SK-N-SH (cell line): ENCODE measurements at regions not wholly inside any gene's neighbourhood (a gene's known extent, or its start where the extent isn't known, plus 50 kb on each side); places are given as distances from the start of the nearest gene placed in this dataset.

Experiments used
- CTCF ChIA-PET: fragments of 300-600, 350-600 bp; formaldehyde crosslinking; extraction: SDS; loops from one replicate; lab custom pipeline; 2021; lab: Yijun Ruan, JAX
- POLR2A ChIA-PET: fragments of 350-600 bp; sonication (Branson Sonifier 250); formaldehyde crosslinking; extraction: SDS; loops from one replicate; lab custom pipeline; 2020; ENCODE audit warnings: antibody characterized with exemption, inconsistent platforms; lab: Yijun Ruan, JAX
- DNase-seq: peaks from one replicate; pipeline ENCODE4 v3.0.0; 2012
- H2AFZ ChIP-seq: fragments of 200-600 bp; sonication (generic); 2 replicates; pipeline ENCODE4 v1.8.1; 2016; ENCODE audit warnings: antibody characterized with exemption, mild to moderate bottlenecking, low read depth
- H3F3A ChIP-seq: fragments of 200-600 bp; sonication (generic); replicated peaks from 2 replicates; pipeline ENCODE3; 2016; ENCODE audit warnings: antibody characterized with exemption, mild to moderate bottlenecking; ENCODE audit not compliant: insufficient read depth
- H3K27ac ChIP-seq, 2 experiments: fragments of 200-500 bp in 1 of 2; fragments of 200-600 bp in 1 of 2; sonication (Bioruptor generic) in 1 of 2; sonication (generic), shearing (Covaris generic) in 1 of 2; 2 replicates each; pipeline versions ENCODE4 v1.5.1 to v1.6.1; 2014 to 2016; ENCODE audit warnings: low read depth in 2 of 2, inconsistent platforms in 1 of 2, low read length in 1 of 2, mild to moderate bottlenecking in 1 of 2, mixed read lengths in 1 of 2
- H3K27me3 ChIP-seq: fragments of 200-600 bp; sonication (generic), shearing (Covaris generic); 2 replicates; pipeline ENCODE4 v1.6.1; 2016; ENCODE audit warnings: mixed run types; ENCODE audit not compliant: insufficient read depth
- H3K36me3 ChIP-seq, 2 experiments: fragments of 200-500 bp in 1 of 2; fragments of 200-600 bp in 1 of 2; sonication (Bioruptor generic) in 1 of 2; sonication (generic) in 1 of 2; replicated peaks in 1 of 2; 2 replicates each; pipeline versions ENCODE3 to v1.5.1; 2014 to 2016; ENCODE audit warnings: low read length in 1 of 2, mild to moderate bottlenecking in 1 of 2; ENCODE audit not compliant: insufficient read depth in 2 of 2, control insufficient read depth in 1 of 2
- H3K4me1 ChIP-seq, 2 experiments: fragments of 200-500 bp in 1 of 2; fragments of 200-600 bp in 1 of 2; sonication (Bioruptor generic) in 1 of 2; sonication (generic), shearing (Covaris generic) in 1 of 2; 2 replicates each; pipeline versions ENCODE4 v1.5.1 to v1.6.1; 2014 to 2016; ENCODE audit warnings: low read depth in 1 of 2, low read length in 1 of 2, mixed run types in 1 of 2; ENCODE audit not compliant: insufficient read depth in 2 of 2, control insufficient read depth in 1 of 2
- H3K4me2 ChIP-seq: fragments of 200-600 bp; sonication (generic), shearing (Covaris generic); 2 replicates; pipeline ENCODE4 v1.6.1; 2017; ENCODE audit warnings: mixed run types
- H3K4me3 ChIP-seq, 2 experiments: fragments of 200-500 bp in 1 of 2; fragments of 200-600 bp in 1 of 2; sonication (Bioruptor generic) in 1 of 2; sonication (generic), shearing (Covaris generic) in 1 of 2; 2 replicates each; pipeline versions ENCODE4 v1.5.1 to v1.8.1; 2014 to 2016; ENCODE audit warnings: low read depth in 2 of 2, inconsistent platforms in 1 of 2, low read length in 1 of 2, mild to moderate bottlenecking in 1 of 2, mixed read lengths in 1 of 2, moderate library complexity in 1 of 2
- H3K79me2 ChIP-seq: fragments of 200-600 bp; sonication (generic); 2 replicates; pipeline ENCODE4 v1.8.1; 2017; ENCODE audit warnings: mild to moderate bottlenecking; ENCODE audit not compliant: insufficient read depth
- H3K9ac ChIP-seq: fragments of 200-600 bp; sonication (generic); 2 replicates; pipeline ENCODE4 v1.6.1; 2017; ENCODE audit warnings: mixed run types
- H3K9me2 ChIP-seq: fragments of 200-600 bp; sonication (generic); 2 replicates; pipeline ENCODE4 v1.6.1; 2017; ENCODE audit warnings: mixed run types
- H3K9me3 ChIP-seq: fragments of 200-600 bp; sonication (generic); 2 replicates; pipeline ENCODE4 v1.6.1; 2017; ENCODE audit warnings: mixed run types, mild to moderate bottlenecking, moderate library complexity
- H4K20me1 ChIP-seq: fragments of 200-600 bp; sonication (generic); 2 replicates; pipeline ENCODE4 v1.6.1; 2017; ENCODE audit warnings: mild to moderate bottlenecking, mixed run types; ENCODE audit not compliant: insufficient read depth
- EP300 ChIP-seq, 2 experiments: IDR thresholded peaks; 2 replicates each; pipeline versions ENCODE4 v1.4.0 to v1.6.1; 2012; ENCODE audit warnings: borderline replicate concordance in 1 of 2, low read depth in 1 of 2, low read length in 1 of 2
- EZH2phosphoT487 ChIP-seq: fragments of 200-600 bp; sonication (generic); IDR thresholded peaks from 2 replicates; pipeline ENCODE4 v1.6.1; 2017; ENCODE audit warnings: low read depth, mixed run types, mild to moderate bottlenecking, antibody characterized with exemption, moderate library complexity, borderline replicate concordance
- FOXJ3 ChIP-seq: sonication (generic); formaldehyde crosslinking; IDR thresholded peaks from 2 replicates; pipeline ENCODE4 v1.5.1; 2020; ENCODE audit warnings: mild to moderate bottlenecking, missing genetic modification reagents
- FOXM1 ChIP-seq: IDR thresholded peaks from 2 replicates; pipeline ENCODE4 v1.4.0; 2012; ENCODE audit warnings: low read depth, mild to moderate bottlenecking
- GABPA ChIP-seq: IDR thresholded peaks from 2 replicates; pipeline ENCODE4 v1.4.0; 2012; ENCODE audit warnings: low read depth, mild to moderate bottlenecking
- GATA2 ChIP-seq: sonication (generic); formaldehyde crosslinking; IDR thresholded peaks from 2 replicates; pipeline ENCODE4 v1.5.0; 2020; ENCODE audit warnings: mild to moderate bottlenecking, missing genetic modification reagents
- MEF2A ChIP-seq: IDR thresholded peaks from 2 replicates; pipeline ENCODE4 v1.4.0; 2012; ENCODE audit warnings: low read depth, borderline replicate concordance
- MXI1 ChIP-seq: IDR thresholded peaks from 2 replicates; pipeline ENCODE4 v1.6.1; 2012; ENCODE audit warnings: mild to moderate bottlenecking, low read depth, low read length, improper control_type of control experiment
- NRF1 ChIP-seq: IDR thresholded peaks from 2 replicates; pipeline ENCODE4 v1.6.1; 2012; ENCODE audit warnings: low read depth, mild to moderate bottlenecking, low read length
- RFX5 ChIP-seq: IDR thresholded peaks from 2 replicates; pipeline ENCODE4 v1.6.1; 2012; ENCODE audit warnings: mild to moderate bottlenecking, improper control_type of control experiment, low read length
- SIN3A ChIP-seq: IDR thresholded peaks from 2 replicates; pipeline ENCODE4 v1.6.1; 2012; ENCODE audit warnings: low read depth, mild to moderate bottlenecking, low read length, moderate library complexity, borderline replicate concordance
- TCF12 ChIP-seq: IDR thresholded peaks from 2 replicates; pipeline ENCODE4 v1.4.0; 2012
- TEAD4 ChIP-seq: IDR thresholded peaks from 2 replicates; pipeline ENCODE4 v1.4.0; 2012; ENCODE audit warnings: mild to moderate bottlenecking, borderline replicate concordance; ENCODE audit not compliant: insufficient read depth
- WGBS: methylation state at CpG from one replicate; pipeline ENCODE4 v1.1.6; 2017; ENCODE audit warnings: low lambda C conversion rate; 5-methylcytosine and 5-hydroxymethylcytosine counted together
- TF ChIP-seq, protein P1 (sequence below): fragments of 150-350 bp; IDR thresholded peaks from 2 replicates; pipeline ENCODE4 v1.6.1; 2017; ENCODE audit warnings: antibody characterized with exemption, low read length, low read depth, borderline replicate concordance
- TF ChIP-seq, protein P2 (sequence below): IDR thresholded peaks from 2 replicates; pipeline ENCODE4 v1.4.0; 2012; ENCODE audit warnings: low read depth
- TF ChIP-seq, protein P3 (sequence below): fragments of 200-600 bp; sonication (generic); IDR thresholded peaks from 2 replicates; pipeline ENCODE4 v1.6.1; 2017; ENCODE audit warnings: antibody characterized with exemption, mild to moderate bottlenecking, moderate library complexity
- TF ChIP-seq, protein P4 (sequence below): IDR thresholded peaks from 2 replicates; pipeline ENCODE4 v1.6.1; 2012; ENCODE audit warnings: mild to moderate bottlenecking, low read depth, low read length, moderate library complexity

DNA sequence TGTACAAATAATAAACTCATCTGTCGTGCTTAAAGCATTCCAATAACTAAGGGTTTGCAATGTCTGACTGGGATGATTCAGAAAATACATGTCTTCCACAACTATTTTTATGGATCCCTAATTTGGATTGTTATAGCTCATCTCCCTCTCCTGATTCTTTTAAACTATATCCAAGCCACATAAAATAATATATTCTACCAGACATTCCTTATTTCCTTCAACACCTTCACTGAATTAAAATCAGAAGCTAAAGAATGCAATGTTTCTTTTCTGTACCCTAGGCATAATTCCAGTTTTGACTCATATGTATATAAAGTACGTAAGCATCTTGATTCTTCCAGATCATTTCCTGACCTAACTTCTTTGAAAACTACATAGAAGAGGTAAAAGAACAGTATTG, 420.4 kb downstream of the EFNB2 start (continued):
- TF ChIP-seq GABPA, result no peak
- TF ChIP-seq MXI1, result no peak
- TF ChIP-seq FOXJ3, result no peak

DNA sequence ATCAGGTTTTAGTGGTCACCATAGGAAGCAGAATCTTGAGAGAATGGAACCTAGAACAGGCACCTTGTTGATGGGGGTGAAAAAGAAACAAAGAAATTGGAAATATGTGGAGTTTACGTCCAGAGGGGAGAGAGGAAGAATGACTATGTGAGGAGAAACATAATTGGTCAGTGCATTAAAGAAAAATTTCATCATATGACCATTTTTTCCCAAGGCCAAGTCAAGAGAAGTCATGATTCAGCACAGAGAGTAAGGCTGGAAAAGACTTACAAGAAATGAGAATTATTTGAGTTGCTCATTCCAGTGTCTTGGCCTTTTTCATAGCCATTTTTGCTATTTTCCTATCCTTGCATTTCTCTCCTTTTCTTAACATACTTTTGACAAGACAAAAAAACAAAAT, 421.7 kb downstream of the EFNB2 start:
- H3K4me1 ChIP-seq, result peaks cover 4 to 21% of the 10 kb centered on the region in 2 experiments; a peak in 3 of 4 replicates
- H3K4me3 ChIP-seq, result no peak overlapping the region
- no peak for DNase-seq
- no peak overlapping the region for H3K9ac ChIP-seq
- CTCF ChIA-PET, result no interaction called here
- POLR2A ChIA-PET, result no interaction called here
- peaks cover 20% of the 10 kb centered on the region for H3F3A ChIP-seq
- H3K79me2 ChIP-seq, result no peaks in the 10 kb centered on the region
- no peak overlapping the region for H2AFZ ChIP-seq
- no peak for TF ChIP-seq NRF1
- TF ChIP-seq, protein P1, sequence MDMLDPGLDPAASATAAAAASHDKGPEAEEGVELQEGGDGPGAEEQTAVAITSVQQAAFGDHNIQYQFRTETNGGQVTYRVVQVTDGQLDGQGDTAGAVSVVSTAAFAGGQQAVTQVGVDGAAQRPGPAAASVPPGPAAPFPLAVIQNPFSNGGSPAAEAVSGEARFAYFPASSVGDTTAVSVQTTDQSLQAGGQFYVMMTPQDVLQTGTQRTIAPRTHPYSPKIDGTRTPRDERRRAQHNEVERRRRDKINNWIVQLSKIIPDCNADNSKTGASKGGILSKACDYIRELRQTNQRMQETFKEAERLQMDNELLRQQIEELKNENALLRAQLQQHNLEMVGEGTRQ, result no peak
- TF ChIP-seq FOXM1, result no peak
- TF ChIP-seq, protein P2, sequence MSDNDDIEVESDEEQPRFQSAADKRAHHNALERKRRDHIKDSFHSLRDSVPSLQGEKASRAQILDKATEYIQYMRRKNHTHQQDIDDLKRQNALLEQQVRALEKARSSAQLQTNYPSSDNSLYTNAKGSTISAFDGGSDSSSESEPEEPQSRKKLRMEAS, result no peak
- no peak for TF ChIP-seq EZH2phosphoT487
- no peak for TF ChIP-seq RFX5
- no peak for TF ChIP-seq TCF12
- TF ChIP-seq, protein P3, sequence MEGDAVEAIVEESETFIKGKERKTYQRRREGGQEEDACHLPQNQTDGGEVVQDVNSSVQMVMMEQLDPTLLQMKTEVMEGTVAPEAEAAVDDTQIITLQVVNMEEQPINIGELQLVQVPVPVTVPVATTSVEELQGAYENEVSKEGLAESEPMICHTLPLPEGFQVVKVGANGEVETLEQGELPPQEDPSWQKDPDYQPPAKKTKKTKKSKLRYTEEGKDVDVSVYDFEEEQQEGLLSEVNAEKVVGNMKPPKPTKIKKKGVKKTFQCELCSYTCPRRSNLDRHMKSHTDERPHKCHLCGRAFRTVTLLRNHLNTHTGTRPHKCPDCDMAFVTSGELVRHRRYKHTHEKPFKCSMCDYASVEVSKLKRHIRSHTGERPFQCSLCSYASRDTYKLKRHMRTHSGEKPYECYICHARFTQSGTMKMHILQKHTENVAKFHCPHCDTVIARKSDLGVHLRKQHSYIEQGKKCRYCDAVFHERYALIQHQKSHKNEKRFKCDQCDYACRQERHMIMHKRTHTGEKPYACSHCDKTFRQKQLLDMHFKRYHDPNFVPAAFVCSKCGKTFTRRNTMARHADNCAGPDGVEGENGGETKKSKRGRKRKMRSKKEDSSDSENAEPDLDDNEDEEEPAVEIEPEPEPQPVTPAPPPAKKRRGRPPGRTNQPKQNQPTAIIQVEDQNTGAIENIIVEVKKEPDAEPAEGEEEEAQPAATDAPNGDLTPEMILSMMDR, result no peak
- TF ChIP-seq MEF2A, result no peak
- no peak for TF ChIP-seq GATA2 (CRISPR knock-in tag)
- H3K9me3 ChIP-seq, result no peaks in the 10 kb centered on the region
- no peaks in the 10 kb centered on the region for H3K36me3 ChIP-seq
- H3K4me2 ChIP-seq, result no peak overlapping the region
- H3K27ac ChIP-seq, result no peak overlapping the region
- H3K9me2 ChIP-seq, result peaks cover 3% of the 10 kb centered on the region; the same call in 1 of the 2 replicates
- no peaks in the 10 kb centered on the region for H3K27me3 ChIP-seq
- 77% methylated on average over 1 of the region's 1 CpG for WGBS
- no peaks in the 10 kb centered on the region for H4K20me1 ChIP-seq

DNA sequence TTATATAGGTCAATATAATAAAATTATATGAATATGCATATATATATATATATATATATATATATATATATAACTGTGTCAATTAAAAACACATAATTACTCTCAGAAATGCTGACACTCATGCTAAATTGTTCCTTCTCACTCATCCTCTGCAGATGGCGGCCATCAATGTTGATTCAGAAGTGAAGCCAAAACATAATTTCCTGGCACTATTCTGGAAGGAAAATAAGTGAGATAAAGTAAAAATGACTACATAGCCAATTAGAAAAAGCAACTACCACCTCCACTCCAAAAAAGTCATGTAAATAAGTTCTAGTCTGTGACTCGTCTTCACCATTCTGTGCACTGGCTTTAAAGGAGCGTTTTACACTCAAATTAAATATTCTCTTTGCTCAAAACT, 423.3 kb downstream of the EFNB2 start:
- no peak for DNase-seq
- Histone ChIP-seq H3K4me2 (no peak overlapping the region), H3K9me3 (no peaks in the 10 kb centered on the region), H4K20me1 (no peaks in the 10 kb centered on the region), H3K36me3 (no peaks in the 10 kb centered on the region), H2AFZ (no peak overlapping the region), H3K27me3 (no peaks in the 10 kb centered on the region), H3K9ac (no peak overlapping the region), H3K4me1 (peaks cover under 1 to 14% of the 10 kb centered on the region in 2 experiments; a peak in 2 of 4 replicates), H3K27ac (no peak overlapping the region), H3K79me2 (no peaks in the 10 kb centered on the region), H3K4me3 (no peak overlapping the region), H3F3A (peaks cover 20% of the 10 kb centered on the region), H3K9me2 (peaks cover 3% of the 10 kb centered on the region; the same call in 1 of the 2 replicates)
- ChIA-PET POLR2A (no interaction called here), CTCF (no interaction called here)
- WGBS, result 87% methylated on average over 3 of the region's 3 CpGs
- TF ChIP-seq EP300 (IDR thresholded peaks at IDR 0.05; ENCODE audit: borderline replicate concordance in 1 of 2, low read depth in 1 of 2, low read length in 1 of 2) (no peak), TEAD4 (no peak), EZH2phosphoT487 (no peak), SIN3A (no peak)
- TF ChIP-seq, protein P4, sequence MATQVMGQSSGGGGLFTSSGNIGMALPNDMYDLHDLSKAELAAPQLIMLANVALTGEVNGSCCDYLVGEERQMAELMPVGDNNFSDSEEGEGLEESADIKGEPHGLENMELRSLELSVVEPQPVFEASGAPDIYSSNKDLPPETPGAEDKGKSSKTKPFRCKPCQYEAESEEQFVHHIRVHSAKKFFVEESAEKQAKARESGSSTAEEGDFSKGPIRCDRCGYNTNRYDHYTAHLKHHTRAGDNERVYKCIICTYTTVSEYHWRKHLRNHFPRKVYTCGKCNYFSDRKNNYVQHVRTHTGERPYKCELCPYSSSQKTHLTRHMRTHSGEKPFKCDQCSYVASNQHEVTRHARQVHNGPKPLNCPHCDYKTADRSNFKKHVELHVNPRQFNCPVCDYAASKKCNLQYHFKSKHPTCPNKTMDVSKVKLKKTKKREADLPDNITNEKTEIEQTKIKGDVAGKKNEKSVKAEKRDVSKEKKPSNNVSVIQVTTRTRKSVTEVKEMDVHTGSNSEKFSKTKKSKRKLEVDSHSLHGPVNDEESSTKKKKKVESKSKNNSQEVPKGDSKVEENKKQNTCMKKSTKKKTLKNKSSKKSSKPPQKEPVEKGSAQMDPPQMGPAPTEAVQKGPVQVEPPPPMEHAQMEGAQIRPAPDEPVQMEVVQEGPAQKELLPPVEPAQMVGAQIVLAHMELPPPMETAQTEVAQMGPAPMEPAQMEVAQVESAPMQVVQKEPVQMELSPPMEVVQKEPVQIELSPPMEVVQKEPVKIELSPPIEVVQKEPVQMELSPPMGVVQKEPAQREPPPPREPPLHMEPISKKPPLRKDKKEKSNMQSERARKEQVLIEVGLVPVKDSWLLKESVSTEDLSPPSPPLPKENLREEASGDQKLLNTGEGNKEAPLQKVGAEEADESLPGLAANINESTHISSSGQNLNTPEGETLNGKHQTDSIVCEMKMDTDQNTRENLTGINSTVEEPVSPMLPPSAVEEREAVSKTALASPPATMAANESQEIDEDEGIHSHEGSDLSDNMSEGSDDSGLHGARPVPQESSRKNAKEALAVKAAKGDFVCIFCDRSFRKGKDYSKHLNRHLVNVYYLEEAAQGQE, result no peak
- TF ChIP-seq, protein P3, result no peak
